ENCODE measurements at regions not wholly inside any gene's neighbourhood (a gene's known extent, or its start where the extent isn't known, plus 50 kb on each side); places are given as distances from the start of the nearest gene placed in this dataset.
A peak's percentile ranks its signal among the peaks of the same experiment; 100 is the strongest.
"Not testable (repeated sequence)": the region's sequence is repeated elsewhere in the genome, so short reads cannot be mapped to it uniquely, and the experiment has no call there.

GRCh38 chr7:153550173-153550572 lies 502.0 kb upstream of the DPP6 start:
- no peak for DNase-seq

GRCh38 chr7:153564391-153564790 lies 487.8 kb upstream of the DPP6 start:
- no peak for DNase-seq

- DNase-seq, result no peak
Observed at GRCh38 chr7:153566324-153566723, 485.9 kb upstream of the DPP6 start.

GRCh38 chr7:153567426-153567825 lies 484.8 kb upstream of the DPP6 start:
- DNase-seq, result peak; percentile 24

GRCh38 chr7:153569520-153569919 lies 482.7 kb upstream of the DPP6 start:
- not testable (repeated sequence) for DNase-seq

GRCh38 chr7:153576096-153576495 lies 476.1 kb upstream of the DPP6 start:
- DNase-seq, result no peak

GRCh38 chr7:153581419-153581818 lies 470.8 kb upstream of the DPP6 start:
- DNase-seq, result no peak

GRCh38 chr7:153584132-153584531 lies 468.1 kb upstream of the DPP6 start:
- DNase-seq, result no peak

- no peak for DNase-seq
Observed at GRCh38 chr7:153588586-153588985, 463.6 kb upstream of the DPP6 start.

GRCh38 chr7:153590136-153590535 lies 462.1 kb upstream of the DPP6 start:
- DNase-seq, result no peak

GRCh38 chr7:153590571-153590970 lies 461.6 kb upstream of the DPP6 start:
- no peak for DNase-seq

GRCh38 chr7:153607354-153607753 lies 444.8 kb upstream of the DPP6 start:
- no peak for DNase-seq

GRCh38 chr7:153616711-153617325 lies 435.4 kb upstream of the DPP6 start:
- no peak for DNase-seq

GRCh38 chr7:153627323-153627722 lies 424.9 kb upstream of the DPP6 start:
- no peak for DNase-seq

- DNase-seq, result no peak
Observed at GRCh38 chr7:153628406-153628805, 423.8 kb upstream of the DPP6 start.

- no peak for DNase-seq
Observed at GRCh38 chr7:153628825-153629224, 423.4 kb upstream of the DPP6 start.

GRCh38 chr7:153638821-153639435 lies 413.3 kb upstream of the DPP6 start:
- no peak for DNase-seq

- no peak for DNase-seq
Observed at GRCh38 chr7:153640586-153640985, 411.6 kb upstream of the DPP6 start.

- DNase-seq, result no peak
Observed at GRCh38 chr7:153641199-153641598, 411.0 kb upstream of the DPP6 start.

- DNase-seq, result no peak
Observed at GRCh38 chr7:153642989-153643388, 409.2 kb upstream of the DPP6 start.

GRCh38 chr7:153657182-153657800 lies 394.9 kb upstream of the DPP6 start:
- DNase-seq, result no peak

- DNase-seq, result no peak
Observed at GRCh38 chr7:153675131-153675530, 377.1 kb upstream of the DPP6 start.

- no peak for DNase-seq
Observed at GRCh38 chr7:153682628-153683027, 369.6 kb upstream of the DPP6 start.

GRCh38 chr7:153696242-153696641 lies 356.0 kb upstream of the DPP6 start:
- no peak for DNase-seq

GRCh38 chr7:153698046-153698445 lies 354.2 kb upstream of the DPP6 start:
- DNase-seq, result no peak
